HG02852 (cell line): ENCODE measurements at regions not wholly inside any gene's neighbourhood (a gene's known extent, or its start where the extent isn't known, plus 50 kb on each side); places are given as distances from the start of the nearest gene placed in this dataset.
"Not testable (repeated sequence)": the region's sequence is repeated elsewhere in the genome, so short reads cannot be mapped to it uniquely, and the experiment has no call there.

Experiments used
- ATAC-seq: cut with Tn5 transposase; IDR thresholded peaks from one replicate; pipeline ENCODE4 v1.9.1; 2021; ENCODE audit warnings: mild to moderate bottlenecking, moderate library complexity; ENCODE audit not compliant: unreplicated experiment

GRCh38 chr13:110010404-110011138, 224.2 kb upstream of the IRS2 start:
- ATAC-seq, result no peak

GRCh38 chr13:110008816-110009215, 222.4 kb upstream of the IRS2 start:
- no peak for ATAC-seq

GRCh38 chr13:110006304-110006703, 219.9 kb upstream of the IRS2 start:
- ATAC-seq, result no peak

- ATAC-seq, result no peak
These were observed 219.2 kb upstream of the IRS2 start for GRCh38 chr13:110005563-110005962.

GRCh38 chr13:110004814-110005213, 218.4 kb upstream of the IRS2 start:
- no peak for ATAC-seq

GRCh38 chr13:110001670-110002275, 215.4 kb upstream of the IRS2 start:
- ATAC-seq, result no peak

GRCh38 chr13:110000534-110001345, 214.4 kb upstream of the IRS2 start:
- no peak for ATAC-seq

GRCh38 chr13:109999659-110000533, 213.5 kb upstream of the IRS2 start:
- no peak for ATAC-seq

GRCh38 chr13:109998684-109999533, 212.5 kb upstream of the IRS2 start:
- ATAC-seq, result no peak

- no peak for ATAC-seq
These were observed 211.7 kb upstream of the IRS2 start for GRCh38 chr13:109998037-109998436.

- not testable (repeated sequence) for ATAC-seq
These were observed 210.7 kb upstream of the IRS2 start for GRCh38 chr13:109997056-109997595.

- ATAC-seq, result no peak
These were observed 210.1 kb upstream of the IRS2 start for GRCh38 chr13:109996404-109996960.

GRCh38 chr13:109995578-109995977, 209.2 kb upstream of the IRS2 start:
- ATAC-seq, result no peak

- ATAC-seq, result no peak
These were observed 203.9 kb upstream of the IRS2 start for GRCh38 chr13:109990296-109990695.

GRCh38 chr13:109989686-109990085, 203.3 kb upstream of the IRS2 start:
- ATAC-seq, result no peak

- no peak for ATAC-seq
These were observed 202.8 kb upstream of the IRS2 start for GRCh38 chr13:109989155-109989554.

GRCh38 chr13:109986851-109987250, 200.5 kb upstream of the IRS2 start:
- no peak for ATAC-seq

GRCh38 chr13:109985871-109986450, 199.6 kb upstream of the IRS2 start:
- no peak for ATAC-seq

GRCh38 chr13:109983447-109983846, 197.1 kb upstream of the IRS2 start:
- no peak for ATAC-seq
